ENCODE measurements at regions not wholly inside any gene's neighbourhood (a gene's known extent, or its start where the extent isn't known, plus 50 kb on each side); places are given as distances from the start of the nearest gene placed in this dataset.
"Not testable (repeated sequence)": the region's sequence is repeated elsewhere in the genome, so short reads cannot be mapped to it uniquely, and the experiment has no call there.

DNA sequence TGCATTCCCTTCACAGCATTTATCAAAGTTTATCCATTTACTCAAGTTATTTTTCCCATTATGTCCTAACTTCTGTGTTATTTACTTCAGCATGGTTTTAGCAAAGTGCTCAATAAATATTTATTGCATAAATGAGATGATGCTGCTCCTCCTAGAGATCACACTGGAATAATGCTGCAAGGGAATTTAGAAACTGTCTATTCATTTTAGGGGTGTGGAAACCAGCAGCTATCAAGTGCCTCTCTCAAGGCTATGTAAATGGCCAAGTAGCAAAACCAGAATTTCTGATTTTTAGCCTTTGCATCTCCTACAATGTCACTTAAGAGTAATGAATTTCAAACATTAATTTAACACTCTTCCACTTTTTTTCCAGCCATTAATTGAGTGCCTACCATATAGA, 316.2 kb downstream of the COL12A1 start:
- Histone ChIP-seq H3K4me1 (ENCODE audit: control insufficient read depth in 1 of 2, insufficient read depth in 2 of 2, low read length in 2 of 2) (no peaks in the 10 kb centered on the region), H3K27ac (ENCODE audit: low read depth in 1 of 2, low read length in 2 of 2) (no peak overlapping the region), H3K9me3 (ENCODE audit: control insufficient read depth, low read length) (no peaks in the 10 kb centered on the region), H3K36me3 (ENCODE audit: control insufficient read depth in 1 of 2, insufficient read depth in 2 of 2, low read length in 1 of 2) (no peaks in the 10 kb centered on the region), H3K27me3 (ENCODE audit: control insufficient read depth in 1 of 2, insufficient read depth in 2 of 2, low read length in 1 of 2) (no peaks in the 10 kb centered on the region), H3K4me3 (ENCODE audit: low read length in 2 of 2) (no peak overlapping the region)
- DNase-seq: no peak
- no peak for ATAC-seq (ENCODE audit: low FRiP score)
- intact Hi-C loops (cut with DNase I): no loop called here

- intact Hi-C loops (cut with DNase I); H3K27ac ChIP-seq (ENCODE audit: low read depth in 1 of 2, low read length in 2 of 2); H3K36me3 ChIP-seq (ENCODE audit: control insufficient read depth in 1 of 2, insufficient read depth in 2 of 2, low read length in 1 of 2); H3K9me3 ChIP-seq (ENCODE audit: control insufficient read depth, low read length); ATAC-seq (ENCODE audit: low FRiP score); H3K4me1 ChIP-seq (ENCODE audit: control insufficient read depth in 1 of 2, insufficient read depth in 2 of 2, low read length in 2 of 2); H3K4me3 ChIP-seq (ENCODE audit: low read length in 2 of 2); H3K27me3 ChIP-seq (ENCODE audit: control insufficient read depth in 1 of 2, insufficient read depth in 2 of 2, low read length in 1 of 2); DNase-seq: not testable (repeated sequence)
- 76 to 86% methylated on average over 6 of the region's 6 CpGs for whole genome bisulfite sequencing, 2 donors
Measured at GRCh38 chr6:74888741-74889140, 317.1 kb downstream of the COL12A1 start.

GRCh38 chr6:74879976-74880375, 325.9 kb downstream of the COL12A1 start:
- Histone ChIP-seq H3K27me3 (ENCODE audit: control insufficient read depth in 1 of 2, insufficient read depth in 2 of 2, low read length in 1 of 2) (no peaks in the 10 kb centered on the region), H3K9me3 (ENCODE audit: control insufficient read depth, low read length) (no peaks in the 10 kb centered on the region), H3K27ac (ENCODE audit: low read depth in 1 of 2, low read length in 2 of 2) (no peak overlapping the region), H3K4me1 (ENCODE audit: control insufficient read depth in 1 of 2, insufficient read depth in 2 of 2, low read length in 2 of 2) (no peaks in the 10 kb centered on the region), H3K4me3 (ENCODE audit: low read length in 2 of 2) (no peak overlapping the region), H3K36me3 (ENCODE audit: control insufficient read depth in 1 of 2, insufficient read depth in 2 of 2, low read length in 1 of 2) (no peaks in the 10 kb centered on the region)
- intact Hi-C loops (cut with DNase I): loop anchor here in 1 of 2 donors (10.0 kb wide), 1 partner anchor 55 kb away; no protein-coding TSS in a partner anchor
- 55 to 68% methylated on average over 2 of the region's 2 CpGs for WGBS, 2 donors
- DNase-seq (no peak), ATAC-seq (ENCODE audit: low FRiP score) (no peak)

DNA sequence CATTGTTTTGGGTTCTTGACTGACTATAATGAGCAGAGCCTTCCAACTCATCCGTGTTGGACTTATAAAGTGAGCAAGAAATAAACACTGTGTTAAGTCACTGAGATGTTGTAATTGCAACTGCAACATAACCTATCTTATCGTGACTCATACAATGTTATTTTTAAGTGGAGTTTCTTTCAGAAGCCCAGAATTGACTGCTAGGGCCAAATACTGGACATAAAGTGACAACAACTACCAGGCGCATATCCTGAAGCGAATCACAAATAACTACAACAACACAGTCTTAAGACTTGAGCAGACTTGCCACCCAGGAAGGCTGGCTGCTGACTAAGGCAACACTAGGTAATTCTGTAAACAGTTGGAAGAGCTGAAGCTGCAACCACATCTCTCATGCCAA, 326.6 kb downstream of the COL12A1 start:
- H3K27me3 ChIP-seq (ENCODE audit: control insufficient read depth in 1 of 2, insufficient read depth in 2 of 2, low read length in 1 of 2): no peaks in the 10 kb centered on the region
- H3K4me1 ChIP-seq (ENCODE audit: control insufficient read depth in 1 of 2, insufficient read depth in 2 of 2, low read length in 2 of 2): no peaks in the 10 kb centered on the region
- DNase-seq: no peak
- intact Hi-C loops (cut with DNase I): loop anchor here in 1 of 2 donors (10.0 kb wide), 1 partner anchor 56 kb away; no protein-coding TSS in a partner anchor
- H3K36me3 ChIP-seq (ENCODE audit: control insufficient read depth in 1 of 2, insufficient read depth in 2 of 2, low read length in 1 of 2): no peaks in the 10 kb centered on the region
- WGBS, 2 donors: 44% methylated on average over 4 of the region's 4 CpGs
- no peaks in the 10 kb centered on the region for H3K9me3 ChIP-seq (ENCODE audit: control insufficient read depth, low read length)
- no peak overlapping the region for H3K4me3 ChIP-seq (ENCODE audit: low read length in 2 of 2)
- no peak overlapping the region for H3K27ac ChIP-seq (ENCODE audit: low read depth in 1 of 2, low read length in 2 of 2)
- peak; percentile 62 for ATAC-seq (ENCODE audit: low FRiP score)

DNA sequence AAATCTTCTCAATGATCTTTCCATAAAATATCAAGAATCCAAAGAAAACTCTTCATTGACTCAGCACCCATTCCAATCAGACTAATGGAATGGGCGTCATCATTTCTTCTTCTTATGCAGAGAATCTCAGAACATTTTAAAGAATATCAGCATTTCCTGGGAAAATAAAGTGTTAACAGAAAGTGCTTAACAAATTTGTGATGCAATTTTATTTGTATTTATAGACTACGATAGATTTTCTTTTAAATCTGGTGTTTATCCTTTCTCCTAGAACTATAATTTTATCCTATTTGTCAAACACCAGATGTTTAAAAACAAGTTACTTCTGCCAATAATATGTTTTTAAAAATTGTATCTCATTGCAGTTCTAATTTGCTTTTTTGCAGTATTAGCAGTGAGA, 330.7 kb downstream of the COL12A1 start:
- intact Hi-C loops (cut with DNase I): loop anchor here in 1 of 2 donors (10.0 kb wide), 1 partner anchor 60 kb away; no protein-coding TSS in a partner anchor
- Histone ChIP-seq H3K4me1 (ENCODE audit: control insufficient read depth in 1 of 2, insufficient read depth in 2 of 2, low read length in 2 of 2) (peaks cover 0 to 2% of the 10 kb centered on the region in 2 donors), H3K9me3 (ENCODE audit: control insufficient read depth, low read length) (no peaks in the 10 kb centered on the region), H3K27me3 (ENCODE audit: control insufficient read depth in 1 of 2, insufficient read depth in 2 of 2, low read length in 1 of 2) (no peaks in the 10 kb centered on the region), H3K27ac (ENCODE audit: low read depth in 1 of 2, low read length in 2 of 2) (no peak overlapping the region), H3K36me3 (ENCODE audit: control insufficient read depth in 1 of 2, insufficient read depth in 2 of 2, low read length in 1 of 2) (no peaks in the 10 kb centered on the region), H3K4me3 (ENCODE audit: low read length in 2 of 2) (no peak overlapping the region)
- no peak for ATAC-seq (ENCODE audit: low FRiP score)
- 87 to 90% methylated on average over 2 of the region's 2 CpGs for WGBS, 2 donors
- DNase-seq: no peak

GRCh38 chr6:74872754-74873476, 332.9 kb downstream of the COL12A1 start:
- no peak overlapping the region for H3K27ac ChIP-seq (ENCODE audit: low read depth in 1 of 2, low read length in 2 of 2)
- H3K27me3 ChIP-seq (ENCODE audit: control insufficient read depth in 1 of 2, insufficient read depth in 2 of 2, low read length in 1 of 2): no peaks in the 10 kb centered on the region
- intact Hi-C loops (cut with DNase I): loop anchor here in 1 of 2 donors (10.0 kb wide), 1 partner anchor 62 kb away; no protein-coding TSS in a partner anchor
- no peaks in the 10 kb centered on the region for H3K36me3 ChIP-seq (ENCODE audit: control insufficient read depth in 1 of 2, insufficient read depth in 2 of 2, low read length in 1 of 2)
- ATAC-seq (ENCODE audit: low FRiP score) (no peak), DNase-seq (no peak)
- peaks cover 0 to 2% of the 10 kb centered on the region in 2 donors for H3K4me1 ChIP-seq (ENCODE audit: control insufficient read depth in 1 of 2, insufficient read depth in 2 of 2, low read length in 2 of 2)
- H3K9me3 ChIP-seq (ENCODE audit: control insufficient read depth, low read length): no peaks in the 10 kb centered on the region
- H3K4me3 ChIP-seq (ENCODE audit: low read length in 2 of 2): no peak overlapping the region

GRCh38 chr6:74871757-74872156, 334.1 kb downstream of the COL12A1 start:
- Histone ChIP-seq H3K9me3 (ENCODE audit: control insufficient read depth, low read length) (no peaks in the 10 kb centered on the region), H3K27me3 (ENCODE audit: control insufficient read depth in 1 of 2, insufficient read depth in 2 of 2, low read length in 1 of 2) (no peaks in the 10 kb centered on the region), H3K36me3 (ENCODE audit: control insufficient read depth in 1 of 2, insufficient read depth in 2 of 2, low read length in 1 of 2) (no peaks in the 10 kb centered on the region), H3K4me3 (ENCODE audit: low read length in 2 of 2) (no peak overlapping the region), H3K27ac (ENCODE audit: low read depth in 1 of 2, low read length in 2 of 2) (no peak overlapping the region), H3K4me1 (ENCODE audit: control insufficient read depth in 1 of 2, insufficient read depth in 2 of 2, low read length in 2 of 2) (peaks cover 0 to 2% of the 10 kb centered on the region in 2 donors)
- DNase-seq: no peak
- intact Hi-C loops (cut with DNase I): loop anchor here in 1 of 2 donors (10.0 kb wide), 1 partner anchor 63 kb away; no protein-coding TSS in a partner anchor
- no peak for ATAC-seq (ENCODE audit: low FRiP score)
- 73 to 92% methylated on average over 1 of the region's 1 CpG for WGBS, 2 donors

DNA sequence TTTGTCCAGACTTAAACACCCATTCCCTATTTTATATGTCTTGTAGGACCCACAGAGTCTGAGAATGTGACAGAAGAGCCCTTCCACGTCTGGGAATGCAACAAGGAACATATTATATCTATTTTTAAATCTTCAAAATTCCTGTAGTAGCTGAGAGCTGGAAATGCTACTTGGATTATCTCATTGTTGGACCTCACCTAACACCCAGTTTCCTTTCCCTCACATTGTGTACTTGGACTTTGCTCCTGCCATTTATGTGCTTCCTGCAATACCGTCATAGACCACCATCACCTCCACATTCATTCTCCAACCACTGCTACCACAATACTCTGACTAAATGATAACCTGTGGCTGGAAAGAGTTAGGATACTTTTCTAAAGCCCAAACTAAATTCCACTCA, 335.4 kb downstream of the COL12A1 start:
- intact Hi-C loops (cut with DNase I): loop anchor here in 1 of 2 donors (10.0 kb wide), 1 partner anchor 64 kb away; no protein-coding TSS in a partner anchor

GRCh38 chr6:74867291-74867690, 338.6 kb downstream of the COL12A1 start:
- no peaks in the 10 kb centered on the region for H3K4me1 ChIP-seq (ENCODE audit: control insufficient read depth in 1 of 2, insufficient read depth in 2 of 2, low read length in 2 of 2)
- H3K4me3 ChIP-seq (ENCODE audit: low read length in 2 of 2): no peak overlapping the region
- no peaks in the 10 kb centered on the region for H3K27me3 ChIP-seq (ENCODE audit: control insufficient read depth in 1 of 2, insufficient read depth in 2 of 2, low read length in 1 of 2)
- ATAC-seq (ENCODE audit: low FRiP score) (no peak), DNase-seq (no peak)
- intact Hi-C loops (cut with DNase I): no loop called here
- WGBS, 2 donors: 49 to 52% methylated on average over 2 of the region's 2 CpGs
- H3K36me3 ChIP-seq (ENCODE audit: control insufficient read depth in 1 of 2, insufficient read depth in 2 of 2, low read length in 1 of 2): no peaks in the 10 kb centered on the region
- no peaks in the 10 kb centered on the region for H3K9me3 ChIP-seq (ENCODE audit: control insufficient read depth, low read length)
- H3K27ac ChIP-seq (ENCODE audit: low read depth in 1 of 2, low read length in 2 of 2): no peak overlapping the region

More for the DNA sequence above, 335.4 kb downstream of the COL12A1 start:
- Histone ChIP-seq H3K4me1 (ENCODE audit: control insufficient read depth in 1 of 2, insufficient read depth in 2 of 2, low read length in 2 of 2) (peaks cover 0 to 2% of the 10 kb centered on the region in 2 donors), H3K4me3 (ENCODE audit: low read length in 2 of 2) (no peak overlapping the region), H3K36me3 (ENCODE audit: control insufficient read depth in 1 of 2, insufficient read depth in 2 of 2, low read length in 1 of 2) (no peaks in the 10 kb centered on the region), H3K9me3 (ENCODE audit: control insufficient read depth, low read length) (no peaks in the 10 kb centered on the region), H3K27ac (ENCODE audit: low read depth in 1 of 2, low read length in 2 of 2) (no peak overlapping the region), H3K27me3 (ENCODE audit: control insufficient read depth in 1 of 2, insufficient read depth in 2 of 2, low read length in 1 of 2) (no peaks in the 10 kb centered on the region)
- ATAC-seq (ENCODE audit: low FRiP score) (no peak), DNase-seq (no peak)
- WGBS, 2 donors: 32 to 39% methylated on average over 2 of the region's 2 CpGs

Data from aorta (tissue), 5 donors.